Activated CD4-positive, alpha-beta T cell treated with anti-CD3 and anti-CD28 coated beads, Interleukin-2, amount 10 ng/mL, durations not matched to agents 24 days and 14 days (primary cell): ENCODE measurements at regions not wholly inside any gene's neighbourhood (a gene's known extent, or its start where the extent isn't known, plus 50 kb on each side); places are given as distances from the start of the nearest gene placed in this dataset.

ENCODE experiments used
- DNase-seq: peaks from one replicate; pipeline ENCODE4 v3.0.0; 2022
- H3K27ac Mint-ChIP-seq: one replicate; pipeline ENCODE4 v1.8.0; 2022; ENCODE audit warnings: mild to moderate bottlenecking, mixed read lengths
- H3K27me3 Mint-ChIP-seq: one replicate; pipeline ENCODE4 v1.8.0; 2022; ENCODE audit warnings: mixed read lengths
- H3K36me3 Mint-ChIP-seq: one replicate; pipeline ENCODE4 v1.8.0; 2022; ENCODE audit warnings: low read depth, mild to moderate bottlenecking, mixed read lengths
- H3K4me1 Mint-ChIP-seq: one replicate; pipeline ENCODE4 v1.8.0; 2021; ENCODE audit warnings: mixed read lengths
- H3K4me3 Mint-ChIP-seq: one replicate; pipeline ENCODE4 v1.8.0; 2022; ENCODE audit warnings: mild to moderate bottlenecking, moderate library complexity, mixed read lengths
- H3K9me3 Mint-ChIP-seq: one replicate; pipeline ENCODE4 v1.8.0; 2021; ENCODE audit warnings: mixed read lengths
- intact Hi-C: fragments of 100-400 bp; cut with micrococcal nuclease; formaldehyde crosslinking; loops from one replicate; pipeline ENCODE4 v1.15.1; 2023

- intact Hi-C loops: no loop called here
- Mint-ChIP-seq H3K4me1 (no peaks in the 10 kb centered on the region), H3K27ac (no peak overlapping the region), H3K36me3 (no peaks in the 10 kb centered on the region), H3K27me3 (no peaks in the 10 kb centered on the region), H3K4me3 (no peak overlapping the region), H3K9me3 (peaks cover 4% of the 10 kb centered on the region)
- DNase-seq: no peak
Observed at GRCh38 chr15:95210436-95210981, 979.1 kb downstream of the MCTP2 start.

- no peaks in the 10 kb centered on the region for H3K27me3 Mint-ChIP-seq
- intact Hi-C loops: no loop called here
- no peaks in the 10 kb centered on the region for H3K4me1 Mint-ChIP-seq
- no peak overlapping the region for H3K4me3 Mint-ChIP-seq
- no peak overlapping the region for H3K27ac Mint-ChIP-seq
- no peaks in the 10 kb centered on the region for H3K9me3 Mint-ChIP-seq
- no peaks in the 10 kb centered on the region for H3K36me3 Mint-ChIP-seq
- DNase-seq: no peak
Observed at GRCh38 chr15:95215017-95215416, 983.7 kb downstream of the MCTP2 start.

GRCh38 chr15:95226835-95227234 lies 995.5 kb downstream of the MCTP2 start:
- intact Hi-C loops: no loop called here
- H3K27me3 Mint-ChIP-seq: no peaks in the 10 kb centered on the region
- H3K36me3 Mint-ChIP-seq: no peaks in the 10 kb centered on the region
- no peaks in the 10 kb centered on the region for H3K9me3 Mint-ChIP-seq
- H3K4me1 Mint-ChIP-seq: no peaks in the 10 kb centered on the region
- DNase-seq: no peak
- no peak overlapping the region for H3K27ac Mint-ChIP-seq
- no peak overlapping the region for H3K4me3 Mint-ChIP-seq

- Mint-ChIP-seq H3K27me3 (no peaks in the 10 kb centered on the region), H3K27ac (no peak overlapping the region), H3K36me3 (no peaks in the 10 kb centered on the region), H3K4me3 (no peak overlapping the region), H3K9me3 (no peaks in the 10 kb centered on the region), H3K4me1 (no peaks in the 10 kb centered on the region)
- no peak for DNase-seq
- intact Hi-C loops: no loop called here
Observed at GRCh38 chr15:95227235-95227634, 995.9 kb downstream of the MCTP2 start.

GRCh38 chr15:95228856-95229555 lies 997.6 kb downstream of the MCTP2 start:
- intact Hi-C loops: no loop called here
- no peak overlapping the region for H3K4me3 Mint-ChIP-seq
- no peaks in the 10 kb centered on the region for H3K4me1 Mint-ChIP-seq
- H3K27me3 Mint-ChIP-seq: no peaks in the 10 kb centered on the region
- no peaks in the 10 kb centered on the region for H3K36me3 Mint-ChIP-seq
- no peak for DNase-seq
- H3K27ac Mint-ChIP-seq: no peak overlapping the region
- H3K9me3 Mint-ChIP-seq: no peaks in the 10 kb centered on the region

GRCh38 chr15:95235033-95235432 lies 1003.7 kb downstream of the MCTP2 start:
- Mint-ChIP-seq H3K4me3 (no peak overlapping the region), H3K27me3 (no peaks in the 10 kb centered on the region), H3K36me3 (no peaks in the 10 kb centered on the region), H3K9me3 (peaks cover 7% of the 10 kb centered on the region), H3K27ac (no peak overlapping the region), H3K4me1 (no peaks in the 10 kb centered on the region)
- DNase-seq: no peak
- intact Hi-C loops: no loop called here

GRCh38 chr15:95247071-95247984 lies 1016.0 kb downstream of the MCTP2 start:
- H3K36me3 Mint-ChIP-seq: no peaks in the 10 kb centered on the region
- intact Hi-C loops: no loop called here
- no peak overlapping the region for H3K4me3 Mint-ChIP-seq
- H3K4me1 Mint-ChIP-seq: no peaks in the 10 kb centered on the region
- H3K27me3 Mint-ChIP-seq: no peaks in the 10 kb centered on the region
- no peak overlapping the region for H3K27ac Mint-ChIP-seq
- H3K9me3 Mint-ChIP-seq: no peaks in the 10 kb centered on the region
- DNase-seq: no peak

GRCh38 chr15:95249524-95249923 lies 1018.2 kb downstream of the MCTP2 start:
- Mint-ChIP-seq H3K27ac (no peak overlapping the region), H3K27me3 (peaks cover 9% of the 10 kb centered on the region), H3K9me3 (no peaks in the 10 kb centered on the region), H3K36me3 (no peaks in the 10 kb centered on the region), H3K4me1 (no peaks in the 10 kb centered on the region), H3K4me3 (no peak overlapping the region)
- DNase-seq: no peak
- intact Hi-C loops: no loop called here

- Mint-ChIP-seq H3K4me1 (no peaks in the 10 kb centered on the region), H3K9me3 (no peaks in the 10 kb centered on the region), H3K27me3 (peaks cover 28% of the 10 kb centered on the region), H3K4me3 (no peak overlapping the region), H3K27ac (no peak overlapping the region), H3K36me3 (no peaks in the 10 kb centered on the region)
- intact Hi-C loops: no loop called here
- no peak for DNase-seq
Observed at GRCh38 chr15:95252404-95252803, 1021.0 kb downstream of the MCTP2 start.

- Mint-ChIP-seq H3K36me3 (no peaks in the 10 kb centered on the region), H3K27ac (no peak overlapping the region), H3K4me3 (no peak overlapping the region), H3K9me3 (no peaks in the 10 kb centered on the region), H3K27me3 (peaks cover 36% of the 10 kb centered on the region), H3K4me1 (peaks cover 2% of the 10 kb centered on the region)
- intact Hi-C loops: no loop called here
- DNase-seq: no peak
Observed at GRCh38 chr15:95254263-95254662, 1022.9 kb downstream of the MCTP2 start.

GRCh38 chr15:95259513-95259912 lies 1028.2 kb downstream of the MCTP2 start:
- Mint-ChIP-seq H3K27ac (no peak overlapping the region), H3K4me3 (no peak overlapping the region), H3K36me3 (no peaks in the 10 kb centered on the region), H3K4me1 (peaks cover 10% of the 10 kb centered on the region), H3K27me3 (peaks cover 64% of the 10 kb centered on the region), H3K9me3 (no peaks in the 10 kb centered on the region)
- DNase-seq: peak; percentile 88
- intact Hi-C loops: loop anchor here (1.0 kb wide), 2 partner anchors 33 to 1086 kb away; no protein-coding TSS in a partner anchor

- H3K9me3 Mint-ChIP-seq: no peaks in the 10 kb centered on the region
- intact Hi-C loops: loop anchor here (1.0 kb wide), 2 partner anchors 32 to 1085 kb away; no protein-coding TSS in a partner anchor
- DNase-seq: no peak
- peaks cover 10% of the 10 kb centered on the region for H3K4me1 Mint-ChIP-seq
- H3K27me3 Mint-ChIP-seq: peaks cover 61% of the 10 kb centered on the region
- no peak overlapping the region for H3K4me3 Mint-ChIP-seq
- no peaks in the 10 kb centered on the region for H3K36me3 Mint-ChIP-seq
- H3K27ac Mint-ChIP-seq: no peak overlapping the region
Observed at GRCh38 chr15:95259965-95260364, 1028.6 kb downstream of the MCTP2 start.

- Mint-ChIP-seq H3K36me3 (no peaks in the 10 kb centered on the region), H3K9me3 (no peaks in the 10 kb centered on the region), H3K4me3 (no peak overlapping the region), H3K4me1 (peaks cover 12% of the 10 kb centered on the region), H3K27ac (no peak overlapping the region), H3K27me3 (peaks cover 57% of the 10 kb centered on the region)
- intact Hi-C loops: no loop called here
- DNase-seq: no peak
Observed at GRCh38 chr15:95260856-95261255, 1029.5 kb downstream of the MCTP2 start.

GRCh38 chr15:95261546-95261945 lies 1030.2 kb downstream of the MCTP2 start:
- intact Hi-C loops: no loop called here
- H3K27me3 Mint-ChIP-seq: peaks cover 60% of the 10 kb centered on the region

More at GRCh38 chr15:95261546-95261945, 1030.2 kb downstream of the MCTP2 start:
- Mint-ChIP-seq H3K4me1 (peaks cover 12% of the 10 kb centered on the region), H3K27ac (no peak overlapping the region), H3K9me3 (no peaks in the 10 kb centered on the region), H3K36me3 (no peaks in the 10 kb centered on the region), H3K4me3 (no peak overlapping the region)
- no peak for DNase-seq
